Osteocyte (in vitro differentiated cells): ENCODE measurements at regions not wholly inside any gene's neighbourhood (a gene's known extent, or its start where the extent isn't known, plus 50 kb on each side); places are given as distances from the start of the nearest gene placed in this dataset.

ENCODE experiments used
- DNase-seq: peaks from one replicate; pipeline ENCODE4 v3.0.0; 2021; ENCODE audit warnings: mixed read lengths; ENCODE audit not compliant: unreplicated experiment; ENCODE audit errors: extremely low spot score
- H3K27ac Mint-ChIP-seq: one replicate; pipeline ENCODE4 v1.8.0; 2021; ENCODE audit warnings: mild to moderate bottlenecking, mixed read lengths; ENCODE audit not compliant: unreplicated experiment
- H3K27me3 Mint-ChIP-seq: one replicate; pipeline ENCODE4 v1.8.0; 2021; ENCODE audit warnings: mixed read lengths; ENCODE audit not compliant: unreplicated experiment
- H3K36me3 Mint-ChIP-seq: one replicate; pipeline ENCODE4 v1.8.0; 2021; ENCODE audit warnings: mixed read lengths; ENCODE audit not compliant: unreplicated experiment
- H3K4me1 Mint-ChIP-seq: one replicate; pipeline ENCODE4 v1.8.0; 2021; ENCODE audit warnings: mixed read lengths; ENCODE audit not compliant: unreplicated experiment
- H3K4me3 Mint-ChIP-seq: one replicate; pipeline ENCODE4 v1.8.0; 2021; ENCODE audit warnings: mild to moderate bottlenecking, moderate library complexity, mixed read lengths; ENCODE audit not compliant: unreplicated experiment
- H3K9me3 Mint-ChIP-seq: one replicate; pipeline ENCODE4 v1.8.0; 2021; ENCODE audit warnings: mixed read lengths; ENCODE audit not compliant: unreplicated experiment
- TF ChIP-seq, protein P1 (sequence below): fragments of 200-600 bp; sonication (generic); IDR thresholded peaks from 2 replicates; pipeline ENCODE4 v1.5.0; 2021; ENCODE audit warnings: antibody characterized with exemption, mild to moderate bottlenecking, moderate library complexity

DNA sequence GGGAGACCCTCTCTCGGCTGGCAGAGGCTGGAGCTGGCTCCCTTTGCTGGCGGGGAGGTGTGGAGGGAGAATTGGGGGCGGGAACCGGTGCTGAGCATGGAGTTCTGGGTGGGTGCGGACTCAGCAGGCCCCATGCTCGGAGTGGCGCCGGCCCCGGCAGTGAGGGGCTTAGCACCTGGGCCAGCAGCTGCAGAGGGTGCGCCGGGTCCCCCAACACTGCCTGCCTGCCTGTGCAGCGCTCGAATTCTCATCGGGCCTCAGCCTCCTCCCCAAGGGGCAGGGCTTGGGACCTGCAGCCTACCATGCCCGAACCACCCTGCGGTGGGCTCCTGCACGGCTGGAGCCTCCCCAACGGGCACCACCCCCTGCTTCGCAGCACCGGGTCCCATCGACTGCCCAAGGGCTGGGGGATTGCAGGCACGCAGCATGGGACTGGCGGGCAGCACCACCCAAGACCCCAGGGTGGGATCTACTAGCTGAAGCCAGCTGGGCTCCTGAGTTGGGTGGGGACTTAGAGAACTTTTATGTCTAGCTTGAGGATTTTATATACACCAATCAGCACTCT is 129.8 kb downstream of the LRRC30 start:
- peaks cover 7% of the 10 kb centered on the region for H3K9me3 Mint-ChIP-seq
- TF ChIP-seq, protein P1, sequence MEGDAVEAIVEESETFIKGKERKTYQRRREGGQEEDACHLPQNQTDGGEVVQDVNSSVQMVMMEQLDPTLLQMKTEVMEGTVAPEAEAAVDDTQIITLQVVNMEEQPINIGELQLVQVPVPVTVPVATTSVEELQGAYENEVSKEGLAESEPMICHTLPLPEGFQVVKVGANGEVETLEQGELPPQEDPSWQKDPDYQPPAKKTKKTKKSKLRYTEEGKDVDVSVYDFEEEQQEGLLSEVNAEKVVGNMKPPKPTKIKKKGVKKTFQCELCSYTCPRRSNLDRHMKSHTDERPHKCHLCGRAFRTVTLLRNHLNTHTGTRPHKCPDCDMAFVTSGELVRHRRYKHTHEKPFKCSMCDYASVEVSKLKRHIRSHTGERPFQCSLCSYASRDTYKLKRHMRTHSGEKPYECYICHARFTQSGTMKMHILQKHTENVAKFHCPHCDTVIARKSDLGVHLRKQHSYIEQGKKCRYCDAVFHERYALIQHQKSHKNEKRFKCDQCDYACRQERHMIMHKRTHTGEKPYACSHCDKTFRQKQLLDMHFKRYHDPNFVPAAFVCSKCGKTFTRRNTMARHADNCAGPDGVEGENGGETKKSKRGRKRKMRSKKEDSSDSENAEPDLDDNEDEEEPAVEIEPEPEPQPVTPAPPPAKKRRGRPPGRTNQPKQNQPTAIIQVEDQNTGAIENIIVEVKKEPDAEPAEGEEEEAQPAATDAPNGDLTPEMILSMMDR: no peak
- no peak overlapping the region for H3K27ac Mint-ChIP-seq
- H3K4me1 Mint-ChIP-seq: no peaks in the 10 kb centered on the region
- H3K4me3 Mint-ChIP-seq: no peak overlapping the region
- no peak for DNase-seq
- H3K27me3 Mint-ChIP-seq: peaks cover 8% of the 10 kb centered on the region
- no peaks in the 10 kb centered on the region for H3K36me3 Mint-ChIP-seq

DNA sequence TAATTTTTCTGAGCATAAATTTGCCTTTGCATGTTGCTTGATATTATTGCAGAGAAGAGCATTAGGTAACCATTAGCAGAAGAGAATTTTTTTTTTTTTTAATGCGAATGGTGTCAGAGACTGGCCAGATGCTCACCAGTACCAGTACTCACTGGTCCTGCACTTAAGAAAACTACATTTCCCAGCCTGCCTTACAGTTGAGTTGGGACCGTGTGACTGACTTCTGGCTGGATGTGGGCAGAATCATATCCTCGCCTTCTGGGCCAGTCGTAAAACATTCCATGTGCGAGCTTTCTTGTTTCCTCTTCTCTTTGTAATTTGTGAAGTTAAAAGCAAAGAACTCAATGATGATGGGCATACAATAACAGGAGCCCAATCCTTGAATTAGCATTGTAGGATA is 132.4 kb downstream of the LRRC30 start:
- TF ChIP-seq, protein P1: no peak
- no peak overlapping the region for H3K27ac Mint-ChIP-seq
- no peaks in the 10 kb centered on the region for H3K36me3 Mint-ChIP-seq
- H3K9me3 Mint-ChIP-seq: peaks cover 7% of the 10 kb centered on the region
- peaks cover 8% of the 10 kb centered on the region for H3K27me3 Mint-ChIP-seq
- no peak overlapping the region for H3K4me3 Mint-ChIP-seq
- DNase-seq: no peak
- no peaks in the 10 kb centered on the region for H3K4me1 Mint-ChIP-seq

- DNase-seq: no peak
- Mint-ChIP-seq H3K4me3 (no peak overlapping the region), H3K27ac (no peak overlapping the region), H3K4me1 (no peaks in the 10 kb centered on the region), H3K9me3 (peaks cover 4% of the 10 kb centered on the region), H3K36me3 (no peaks in the 10 kb centered on the region), H3K27me3 (peaks cover 2% of the 10 kb centered on the region)
- TF ChIP-seq, protein P1: no peak
Observed at GRCh38 chr18:7366597-7366996, 135.7 kb downstream of the LRRC30 start.

DNA sequence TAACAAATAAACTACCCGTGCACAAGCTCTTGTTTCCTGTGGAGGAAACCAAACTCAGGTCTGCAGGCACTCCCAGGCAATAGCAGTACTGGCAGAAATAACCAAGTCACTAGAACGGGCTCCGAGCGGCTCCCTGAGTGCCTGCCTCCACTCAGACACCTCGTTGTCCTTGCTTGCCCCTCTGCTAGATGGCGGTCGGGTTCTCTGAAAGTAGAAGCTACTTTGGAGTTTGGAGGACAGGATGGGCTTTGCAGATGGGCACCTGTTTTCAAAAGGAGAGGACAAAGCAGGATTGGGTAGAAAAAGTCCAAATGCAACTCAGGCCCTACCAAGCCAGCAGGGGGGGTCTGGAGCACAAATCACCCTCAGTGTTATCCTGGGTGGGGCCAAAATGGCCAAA is 136.4 kb downstream of the LRRC30 start:
- no peak overlapping the region for H3K4me3 Mint-ChIP-seq
- H3K27ac Mint-ChIP-seq: no peak overlapping the region
- no peaks in the 10 kb centered on the region for H3K4me1 Mint-ChIP-seq
- H3K9me3 Mint-ChIP-seq: peaks cover 4% of the 10 kb centered on the region
- TF ChIP-seq, protein P1: no peak
- no peaks in the 10 kb centered on the region for H3K36me3 Mint-ChIP-seq
- peaks cover 2% of the 10 kb centered on the region for H3K27me3 Mint-ChIP-seq
- DNase-seq: no peak

DNA sequence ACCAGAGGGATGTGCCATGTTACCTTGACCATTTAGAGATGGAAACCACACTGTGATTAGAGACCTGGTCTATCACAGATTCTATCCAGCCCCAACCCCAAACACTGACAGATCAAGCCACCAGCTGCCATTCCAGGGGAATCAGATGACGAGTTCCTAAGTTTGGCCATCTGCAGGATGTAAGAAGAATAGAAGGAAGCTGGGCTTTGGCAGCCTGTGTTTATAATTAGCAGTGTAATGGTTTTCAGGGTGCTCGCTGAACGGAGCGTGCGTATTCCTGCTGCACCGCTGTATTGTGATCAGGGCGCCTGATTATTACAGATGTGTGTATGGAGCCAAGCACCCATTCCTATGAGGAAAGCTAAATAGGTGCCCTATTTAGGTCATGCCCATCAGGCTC is 138.1 kb downstream of the LRRC30 start:
- H3K9me3 Mint-ChIP-seq: peaks cover 4% of the 10 kb centered on the region
- DNase-seq: no peak

More for the DNA sequence above, 138.1 kb downstream of the LRRC30 start:
- H3K4me1 Mint-ChIP-seq: no peaks in the 10 kb centered on the region
- no peak overlapping the region for H3K27ac Mint-ChIP-seq
- TF ChIP-seq, protein P1: no peak
- no peaks in the 10 kb centered on the region for H3K36me3 Mint-ChIP-seq
- H3K27me3 Mint-ChIP-seq: peaks cover 2% of the 10 kb centered on the region
- H3K4me3 Mint-ChIP-seq: no peak overlapping the region
